H9 (cell line): ENCODE measurements at regions not wholly inside any gene's neighbourhood (a gene's known extent, or its start where the extent isn't known, plus 50 kb on each side); places are given as distances from the start of the nearest gene placed in this dataset.

ENCODE experiments used
- DNase-seq: peaks from one replicate; pipeline ENCODE4 v3.0.0-alpha.2; 2017
- H2AFZ ChIP-seq: one replicate; pipeline ENCODE4 v1.6.1; 2013; ENCODE audit warnings: mild to moderate bottlenecking, low read length, control low read depth, moderate library complexity
- H2AK5ac ChIP-seq: 2 replicates; pipeline ENCODE4 v1.6.1; 2013; ENCODE audit warnings: low read length, control low read depth, mixed read lengths; ENCODE audit not compliant: insufficient read length
- H2BK120ac ChIP-seq: one replicate; pipeline ENCODE4 v1.6.1; 2013; ENCODE audit warnings: low read depth, mild to moderate bottlenecking, low read length, control low read depth, inconsistent platforms; ENCODE audit not compliant: poor library complexity, severe bottlenecking
- H2BK12ac ChIP-seq: 2 replicates; pipeline ENCODE4 v1.6.1; 2013; ENCODE audit warnings: low read length, control low read depth, mixed read lengths, low read depth; ENCODE audit not compliant: insufficient read length
- H2BK15ac ChIP-seq: 2 replicates; pipeline ENCODE4 v1.6.1; 2013; ENCODE audit warnings: low read depth, low read length, control low read depth
- H2BK20ac ChIP-seq: one replicate; pipeline ENCODE4 v1.6.1; 2013; ENCODE audit warnings: low read depth, mild to moderate bottlenecking, low read length, control low read depth, inconsistent platforms; ENCODE audit not compliant: poor library complexity, severe bottlenecking
- H2BK5ac ChIP-seq: 2 replicates; pipeline ENCODE4 v1.6.1; 2013; ENCODE audit warnings: low read length, control low read depth, mixed read lengths; ENCODE audit not compliant: insufficient read length
- H3K14ac ChIP-seq: 2 replicates; pipeline ENCODE4 v1.6.1; 2013; ENCODE audit warnings: low read length, control low read depth; ENCODE audit not compliant: insufficient read depth
- H3K18ac ChIP-seq: 2 replicates; pipeline ENCODE4 v1.6.1; 2013; ENCODE audit warnings: low read depth, mild to moderate bottlenecking, mixed read lengths, low read length, control low read depth; ENCODE audit not compliant: insufficient read length
- H3K23ac ChIP-seq: 2 replicates; pipeline ENCODE4 v1.6.1; 2013; ENCODE audit warnings: low read length, control low read depth, mixed read lengths, low read depth; ENCODE audit not compliant: insufficient read length
- H3K23me2 ChIP-seq: 2 replicates; pipeline ENCODE4 v1.6.1; 2013; ENCODE audit warnings: low read depth, mild to moderate bottlenecking, mixed read lengths, low read length, control low read depth; ENCODE audit not compliant: insufficient read length, poor library complexity, severe bottlenecking
- H3K27ac ChIP-seq: 2 replicates; pipeline ENCODE4 v1.5.1; 2013; ENCODE audit warnings: low read length, control low read depth, mixed read lengths, low read depth; ENCODE audit not compliant: insufficient read length
- H3K27me3 ChIP-seq: 2 replicates; pipeline ENCODE4 v1.6.1; 2013; ENCODE audit warnings: low read length, control low read depth, inconsistent platforms; ENCODE audit not compliant: insufficient read depth
- H3K4ac ChIP-seq: 2 replicates; pipeline ENCODE4 v1.6.1; 2013; ENCODE audit warnings: low read depth, mild to moderate bottlenecking, control low read depth, inconsistent platforms, low read length, moderate library complexity
- H3K4me1 ChIP-seq: 2 replicates; pipeline ENCODE4 v1.6.1; 2013; ENCODE audit warnings: low read length, control low read depth, inconsistent platforms; ENCODE audit not compliant: insufficient read depth
- H3K4me2 ChIP-seq: 2 replicates; pipeline ENCODE4 v1.6.1; 2013; ENCODE audit warnings: low read length, control low read depth, mixed read lengths; ENCODE audit not compliant: insufficient read length, insufficient read depth
- H3K56ac ChIP-seq: 2 replicates; pipeline ENCODE4 v1.6.1; 2013; ENCODE audit warnings: low read depth, mild to moderate bottlenecking, mixed read lengths, low read length, control low read depth; ENCODE audit not compliant: insufficient read length
- H3K79me1 ChIP-seq: 2 replicates; pipeline ENCODE4 v1.6.1; 2013; ENCODE audit warnings: low read depth, mild to moderate bottlenecking, moderate library complexity, low read length, control low read depth, inconsistent platforms; ENCODE audit not compliant: insufficient read depth, poor library complexity, severe bottlenecking
- H3K79me2 ChIP-seq: 2 replicates; pipeline ENCODE4 v1.6.1; 2013; ENCODE audit warnings: low read length, control low read depth, inconsistent platforms; ENCODE audit not compliant: insufficient read depth
- H3K9ac ChIP-seq: 2 replicates; pipeline ENCODE4 v1.6.1; 2013; ENCODE audit warnings: low read length, control low read depth, mixed read lengths; ENCODE audit not compliant: insufficient read length; ENCODE audit errors: extremely low read depth
- H3K9me3 ChIP-seq: one replicate; pipeline ENCODE4 v1.6.1; 2013; ENCODE audit warnings: low read depth, low read length, inconsistent platforms; ENCODE audit not compliant: control insufficient read depth
- H3T11ph ChIP-seq: one replicate; pipeline ENCODE4 v1.6.1; 2013; ENCODE audit warnings: mild to moderate bottlenecking, low read length, control low read depth, inconsistent platforms
- H4K20me1 ChIP-seq: one replicate; pipeline ENCODE4 v1.6.1; 2013; ENCODE audit not compliant: control insufficient read depth, insufficient read length, insufficient read depth
- H4K5ac ChIP-seq: 2 replicates; pipeline ENCODE4 v1.6.1; 2013; ENCODE audit warnings: low read depth, mild to moderate bottlenecking, mixed read lengths, low read length, control low read depth; ENCODE audit not compliant: insufficient read length
- H4K8ac ChIP-seq: replicated peaks from 2 replicates; pipeline ENCODE4 v1.6.1; 2013; ENCODE audit warnings: low read length, control low read depth, mixed read lengths, low read depth; ENCODE audit not compliant: insufficient read length
- H4K91ac ChIP-seq: 2 replicates; pipeline ENCODE4 v1.6.1; 2013; ENCODE audit warnings: low read depth, mild to moderate bottlenecking, moderate library complexity, mixed read lengths, low read length, control low read depth; ENCODE audit not compliant: insufficient read length
- H3K27ac Mint-ChIP-seq, 3 experiments: 2 replicates in 2 of 3; 3 replicates in 1 of 3; pipeline ENCODE4 v1.8.0; 2020 to 2021; ENCODE audit warnings: mixed read lengths in 3 of 3, mild to moderate bottlenecking in 1 of 3, moderate library complexity in 1 of 3
- H3K27me3 Mint-ChIP-seq: 2 replicates; pipeline ENCODE4 v1.8.0; 2021; ENCODE audit warnings: low read depth, mild to moderate bottlenecking, moderate library complexity, mixed read lengths
- H3K36me3 Mint-ChIP-seq, 3 experiments: 2 replicates in 2 of 3; 3 replicates in 1 of 3; pipeline ENCODE4 v1.8.0; 2020 to 2021; ENCODE audit warnings: low read depth in 3 of 3, mixed read lengths in 3 of 3; ENCODE audit not compliant: insufficient read depth in 1 of 3
- H3K4me1 Mint-ChIP-seq, 2 experiments: 2 replicates each; pipeline ENCODE4 v1.8.0; 2020; ENCODE audit warnings: mixed read lengths in 2 of 2
- H3K4me3 Mint-ChIP-seq, 2 experiments: 2 replicates in 1 of 2; 3 replicates in 1 of 2; pipeline ENCODE4 v1.8.0; 2020 to 2021; ENCODE audit warnings: mild to moderate bottlenecking in 2 of 2, mixed read lengths in 2 of 2, moderate library complexity in 1 of 2
- H3K9me3 Mint-ChIP-seq, 2 experiments: 2 replicates in 1 of 2; 3 replicates in 1 of 2; pipeline ENCODE4 v1.8.0; 2020; ENCODE audit warnings: mild to moderate bottlenecking in 2 of 2, mixed read lengths in 2 of 2, moderate library complexity in 1 of 2
- CTCF ChIP-seq: fragments of 200-600 bp; sonication (generic); conservative IDR thresholded peaks from 3 replicates; pipeline ENCODE4 v1.8.0; 2021; ENCODE audit warnings: antibody characterized with exemption, mild to moderate bottlenecking
- whole genome bisulfite sequencing: extraction: QIAGEN DNeasy Blood & Tissue Kit; methylation state at CpG from one replicate; pipeline ENCODE4 v1.1.7; 2013; ENCODE audit warnings: missing lambda C conversion rate, low lambda C conversion rate, mixed read lengths; ENCODE audit not compliant: insufficient read length; ENCODE audit errors: extremely low coverage; 5-methylcytosine and 5-hydroxymethylcytosine counted together

DNA sequence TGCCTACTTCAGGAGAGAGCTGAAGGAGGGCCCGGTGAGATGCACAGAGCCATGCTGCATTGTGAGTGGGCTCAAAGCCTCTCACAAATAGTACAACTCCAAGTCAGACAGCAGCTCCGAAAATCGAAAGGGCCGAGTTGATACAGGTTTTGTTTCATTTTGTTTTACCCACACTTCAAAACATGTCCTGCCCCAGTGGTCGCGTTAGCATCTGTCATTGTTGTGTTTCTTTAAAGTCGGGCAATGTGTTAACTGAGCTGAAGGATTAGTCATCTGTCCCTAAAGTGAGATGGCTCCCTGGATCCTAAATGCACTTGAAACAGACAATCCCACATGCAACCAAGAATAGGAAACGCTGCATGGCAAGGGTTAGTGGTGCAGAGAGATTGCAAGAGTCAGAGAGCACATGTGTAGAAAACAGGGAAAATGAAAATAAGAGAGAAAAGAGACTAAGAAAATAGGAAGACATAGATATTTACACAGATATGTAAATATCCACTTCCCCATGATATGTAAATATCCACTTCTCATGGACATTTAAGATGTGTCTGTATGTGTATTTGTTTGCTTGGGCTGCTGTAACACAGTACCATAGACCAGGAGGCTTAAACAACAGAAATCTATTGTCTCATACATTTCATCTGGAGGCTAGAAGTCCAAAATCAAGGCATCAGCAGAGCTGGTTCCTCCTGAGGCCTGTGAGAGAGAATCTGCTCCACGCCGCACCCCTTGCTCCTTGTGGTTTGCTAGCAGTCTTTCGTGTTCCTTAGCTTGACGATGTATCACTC is 131.4 kb upstream of the RAB4A start:
- H3K36me3 Mint-ChIP-seq = peaks cover 11 to 15% (median 13%) of the 10 kb centered on the region in 3 experiments; a peak in 5 of 7 replicates
- WGBS = no CpG with 5 or more reads among the region's 12 CpGs

More for the DNA sequence above, 131.4 kb upstream of the RAB4A start:
- no peak overlapping the region for H4K5ac ChIP-seq
- no peak overlapping the region for H3K4ac ChIP-seq
- no peak overlapping the region for H3K4me3 Mint-ChIP-seq
- H2BK5ac ChIP-seq = no peak overlapping the region
- no peak overlapping the region for H3T11ph ChIP-seq
- H3K14ac ChIP-seq = no peak overlapping the region
- DNase-seq = no peak
- H3K23ac ChIP-seq = no peak overlapping the region
- H3K4me2 ChIP-seq = no peak overlapping the region
- no peaks in the 10 kb centered on the region for H3K27me3 ChIP-seq
- peaks cover 16 to 18% of the 10 kb centered on the region in 2 experiments for H3K9me3 Mint-ChIP-seq
- H3K18ac ChIP-seq = no peak overlapping the region
- no peak overlapping the region for H2AK5ac ChIP-seq
- peaks cover 5% of the 10 kb centered on the region for H3K9me3 ChIP-seq
- H4K20me1 ChIP-seq = no peaks in the 10 kb centered on the region
- H4K8ac ChIP-seq = no peak overlapping the region
- H3K79me1 ChIP-seq = no peaks in the 10 kb centered on the region
- no peak overlapping the region for H3K9ac ChIP-seq
- no peak overlapping the region for H2AFZ ChIP-seq
- no peak overlapping the region for H3K27ac Mint-ChIP-seq
- H2BK12ac ChIP-seq = no peak overlapping the region
- H3K56ac ChIP-seq = no peak overlapping the region
- no peak overlapping the region for H2BK20ac ChIP-seq
- no peak overlapping the region for H4K91ac ChIP-seq
- no peak overlapping the region for H2BK120ac ChIP-seq
- H3K23me2 ChIP-seq = no peaks in the 10 kb centered on the region
- H3K27ac ChIP-seq = no peak overlapping the region
- H2BK15ac ChIP-seq = no peak overlapping the region
- no peak for TF ChIP-seq CTCF
- no peaks in the 10 kb centered on the region for H3K4me1 ChIP-seq
- H3K4me1 Mint-ChIP-seq = peaks cover 3 to 4% of the 10 kb centered on the region in 2 experiments
- H3K79me2 ChIP-seq = no peaks in the 10 kb centered on the region
- peaks cover 4% of the 10 kb centered on the region; the same call in 1 of the 2 replicates for H3K27me3 Mint-ChIP-seq
